ENCODE measurements at regions not wholly inside any gene's neighbourhood (a gene's known extent, or its start where the extent isn't known, plus 50 kb on each side); places are given as distances from the start of the nearest gene placed in this dataset.

DNA sequence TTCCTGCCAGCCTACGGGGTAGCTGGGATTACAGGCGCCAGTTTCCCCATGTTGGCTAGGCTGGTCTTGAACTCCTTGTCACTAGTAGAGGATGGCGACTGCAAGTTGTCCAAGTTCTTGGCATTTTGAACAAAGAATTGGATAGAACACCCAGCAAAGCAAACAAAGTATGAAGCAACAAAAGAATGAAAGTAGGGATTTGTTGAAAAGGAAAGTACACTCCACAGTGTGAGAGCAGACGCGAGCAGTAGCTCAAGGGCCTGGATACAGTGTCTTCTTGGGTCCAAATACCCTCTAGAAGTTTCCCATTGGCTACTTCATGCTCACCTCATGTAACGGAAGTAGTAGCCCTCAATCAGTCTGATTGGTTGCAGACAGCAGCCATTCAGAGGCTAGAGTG, 152.2 kb downstream of the CCER1 start:
- in situ Hi-C loops (cut with MboI): no loop called here
- ChIA-PET SMC1A (ENCODE audit: uncharacterized antibody, unreplicated experiment) (no interaction called here), POLR2A (no interaction called here), CTCF (no interaction called here), RAD21 (ENCODE audit: unreplicated experiment) (no interaction called here)
- no peak overlapping the region for H3K27ac ChIP-seq (ENCODE audit: control insufficient read depth, insufficient read depth)
- H3K4me2 ChIP-seq (ENCODE audit: control insufficient read depth, insufficient read depth): no peak overlapping the region
- H3K9me3 ChIP-seq (replicated peaks; ENCODE audit: control insufficient read depth, insufficient read depth, low read length): no peaks in the 10 kb centered on the region
- DNase-seq (ENCODE audit: low read depth, low spot score) (no peak), FAIRE-seq (no peak), ATAC-seq (no peak; the same call in 2 of the 3 replicates)
- no peaks in the 10 kb centered on the region for H3K4me1 ChIP-seq (ENCODE audit: control insufficient read depth, insufficient read depth, low read length)
- BruUV-seq (replicated peaks): no TSS peak
- H2AFZ ChIP-seq (ENCODE audit: control insufficient read depth, low read depth, low read length): no peak overlapping the region
- no peaks in the 10 kb centered on the region for H3K79me2 ChIP-seq (ENCODE audit: control insufficient read depth, insufficient read depth, low read length)
- WGBS (ENCODE audit: insufficient coverage, insufficient replicate concordance, low lambda C conversion rate, missing lambda C conversion rate): 52% methylated on average over 6 of the region's 6 CpGs
- H3K27me3 ChIP-seq (replicated peaks in 1 of 2; ENCODE audit: control insufficient read depth in 2 of 2, insufficient read depth in 2 of 2, low read length in 1 of 2): no peaks in the 10 kb centered on the region
- TF ChIP-seq TBL1XR1 (IDR thresholded peaks at IDR 0.05; ENCODE audit: low read depth, low read length) (no peak), ELK1 (IDR thresholded peaks at IDR 0.05; ENCODE audit: low read depth, low read length) (no peak), FOXK2 (IDR thresholded peaks at IDR 0.05) (no peak)
- H3K36me3 ChIP-seq (ENCODE audit: control insufficient read depth in 2 of 2, insufficient read depth in 2 of 2, low read length in 1 of 2): no peaks in the 10 kb centered on the region
- no peaks in the 10 kb centered on the region for H4K20me1 ChIP-seq (ENCODE audit: control insufficient read depth, insufficient read depth)
- no peak overlapping the region for H3K4me3 ChIP-seq
- no peak overlapping the region for H3K9ac ChIP-seq (ENCODE audit: control insufficient read depth, insufficient read depth, low read length)
- intact Hi-C loops (cut with micrococcal nuclease; ENCODE audit: unreplicated experiment): no loop called here

DNA sequence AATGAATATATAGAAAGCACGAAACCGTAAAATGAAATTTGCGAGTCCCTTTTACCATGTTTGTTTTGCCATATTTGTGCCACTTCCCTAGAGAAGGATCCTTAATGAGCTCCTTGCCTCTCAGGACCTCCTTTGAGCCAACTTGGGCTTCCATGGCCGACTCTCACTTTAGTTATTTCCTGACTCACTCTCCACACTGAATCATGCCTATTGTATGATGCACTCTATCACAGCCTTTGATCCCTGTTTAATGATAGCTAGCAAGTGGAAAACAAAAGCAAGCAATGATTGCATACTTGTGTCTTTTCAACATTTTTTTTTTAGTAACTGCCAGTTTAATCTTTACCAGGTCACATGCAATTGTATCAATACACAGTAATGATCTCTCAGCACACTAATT, 153.2 kb downstream of the CCER1 start:
- FAIRE-seq (no peak), ATAC-seq (no peak), DNase-seq (ENCODE audit: low read depth, low spot score) (no peak)
- H3K27ac ChIP-seq (ENCODE audit: control insufficient read depth, insufficient read depth): no peak overlapping the region
- H3K4me2 ChIP-seq (ENCODE audit: control insufficient read depth, insufficient read depth): no peak overlapping the region
- no peaks in the 10 kb centered on the region for H3K27me3 ChIP-seq (replicated peaks in 1 of 2; ENCODE audit: control insufficient read depth in 2 of 2, insufficient read depth in 2 of 2, low read length in 1 of 2)
- H3K79me2 ChIP-seq (ENCODE audit: control insufficient read depth, insufficient read depth, low read length): no peaks in the 10 kb centered on the region
- no peak overlapping the region for H2AFZ ChIP-seq (ENCODE audit: control insufficient read depth, low read depth, low read length)
- ChIA-PET POLR2A (no interaction called here), RAD21 (ENCODE audit: unreplicated experiment) (no interaction called here), SMC1A (ENCODE audit: uncharacterized antibody, unreplicated experiment) (no interaction called here), CTCF (no interaction called here)
- no peaks in the 10 kb centered on the region for H3K9me3 ChIP-seq (replicated peaks; ENCODE audit: control insufficient read depth, insufficient read depth, low read length)
- H4K20me1 ChIP-seq (ENCODE audit: control insufficient read depth, insufficient read depth): no peaks in the 10 kb centered on the region
- no peaks in the 10 kb centered on the region for H3K4me1 ChIP-seq (ENCODE audit: control insufficient read depth, insufficient read depth, low read length)
- intact Hi-C loops (cut with micrococcal nuclease; ENCODE audit: unreplicated experiment): no loop called here
- H3K9ac ChIP-seq (ENCODE audit: control insufficient read depth, insufficient read depth, low read length): no peak overlapping the region
- in situ Hi-C loops (cut with MboI): no loop called here
- H3K4me3 ChIP-seq: no peak overlapping the region
- 48% methylated on average over 4 of the region's 4 CpGs for WGBS (ENCODE audit: insufficient coverage, insufficient replicate concordance, low lambda C conversion rate, missing lambda C conversion rate)
- TF ChIP-seq ZSCAN29 (IDR thresholded peaks at IDR 0.05) (no peak), ZNF274 (IDR thresholded peaks at IDR 0.05; ENCODE audit: insufficient read depth, insufficient read length) (no peak), YY1 (IDR thresholded peaks at IDR 0.05; ENCODE audit: low read depth, low read length) (no peak), PKNOX1 (IDR thresholded peaks at IDR 0.05) (no peak), SUPT20H (IDR thresholded peaks at IDR 0.05; ENCODE audit: borderline replicate concordance, control insufficient read depth, low read depth, low read length) (no peak), FOXK2 (IDR thresholded peaks at IDR 0.05) (no peak), IKZF2 (IDR thresholded peaks at IDR 0.05) (no peak), KLF5 (IDR thresholded peaks at IDR 0.05; ENCODE audit: partially characterized antibody) (no peak), ZNF384 (IDR thresholded peaks at IDR 0.05; ENCODE audit: borderline replicate concordance, low read depth, low read length) (no peak), CBX3 (IDR thresholded peaks at IDR 0.05; ENCODE audit: borderline replicate concordance, low read depth) (no peak), CHD4 (IDR thresholded peaks at IDR 0.05) (no peak), DPF2 (IDR thresholded peaks at IDR 0.05) (no peak), NFXL1 (IDR thresholded peaks at IDR 0.05; ENCODE audit: borderline replicate concordance) (no peak), RAD51 (IDR thresholded peaks at IDR 0.05) (no peak)
- TF ChIP-seq, protein P1, sequence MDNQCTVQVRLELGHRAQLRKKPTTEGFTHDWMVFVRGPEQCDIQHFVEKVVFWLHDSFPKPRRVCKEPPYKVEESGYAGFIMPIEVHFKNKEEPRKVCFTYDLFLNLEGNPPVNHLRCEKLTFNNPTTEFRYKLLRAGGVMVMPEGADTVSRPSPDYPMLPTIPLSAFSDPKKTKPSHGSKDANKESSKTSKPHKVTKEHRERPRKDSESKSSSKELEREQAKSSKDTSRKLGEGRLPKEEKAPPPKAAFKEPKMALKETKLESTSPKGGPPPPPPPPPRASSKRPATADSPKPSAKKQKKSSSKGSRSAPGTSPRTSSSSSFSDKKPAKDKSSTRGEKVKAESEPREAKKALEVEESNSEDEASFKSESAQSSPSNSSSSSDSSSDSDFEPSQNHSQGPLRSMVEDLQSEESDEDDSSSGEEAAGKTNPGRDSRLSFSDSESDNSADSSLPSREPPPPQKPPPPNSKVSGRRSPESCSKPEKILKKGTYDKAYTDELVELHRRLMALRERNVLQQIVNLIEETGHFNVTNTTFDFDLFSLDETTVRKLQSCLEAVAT (IDR thresholded peaks at IDR 0.05): no peak
- H3K36me3 ChIP-seq (ENCODE audit: control insufficient read depth in 2 of 2, insufficient read depth in 2 of 2, low read length in 1 of 2): no peaks in the 10 kb centered on the region
- BruUV-seq (replicated peaks): no TSS peak

Measured in GM12878 (cell line).